ENCODE measurements at regions not wholly inside any gene's neighbourhood (a gene's known extent, or its start where the extent isn't known, plus 50 kb on each side); places are given as distances from the start of the nearest gene placed in this dataset.

- no peaks in the 10 kb centered on the region for H3K9me3 ChIP-seq
- no peaks in the 10 kb centered on the region for H3K4me1 ChIP-seq
- no peak overlapping the region for H3K9ac ChIP-seq (ENCODE audit: low read depth in 2 of 2, low read length in 2 of 2)
- H3K36me3 ChIP-seq = no peaks in the 10 kb centered on the region
- no peak overlapping the region for H3K4me3 ChIP-seq
- no peak overlapping the region for H3K27ac ChIP-seq
- H3K27me3 ChIP-seq = no peaks in the 10 kb centered on the region
- DNase-seq = no peak
- TF ChIP-seq, protein P1, sequence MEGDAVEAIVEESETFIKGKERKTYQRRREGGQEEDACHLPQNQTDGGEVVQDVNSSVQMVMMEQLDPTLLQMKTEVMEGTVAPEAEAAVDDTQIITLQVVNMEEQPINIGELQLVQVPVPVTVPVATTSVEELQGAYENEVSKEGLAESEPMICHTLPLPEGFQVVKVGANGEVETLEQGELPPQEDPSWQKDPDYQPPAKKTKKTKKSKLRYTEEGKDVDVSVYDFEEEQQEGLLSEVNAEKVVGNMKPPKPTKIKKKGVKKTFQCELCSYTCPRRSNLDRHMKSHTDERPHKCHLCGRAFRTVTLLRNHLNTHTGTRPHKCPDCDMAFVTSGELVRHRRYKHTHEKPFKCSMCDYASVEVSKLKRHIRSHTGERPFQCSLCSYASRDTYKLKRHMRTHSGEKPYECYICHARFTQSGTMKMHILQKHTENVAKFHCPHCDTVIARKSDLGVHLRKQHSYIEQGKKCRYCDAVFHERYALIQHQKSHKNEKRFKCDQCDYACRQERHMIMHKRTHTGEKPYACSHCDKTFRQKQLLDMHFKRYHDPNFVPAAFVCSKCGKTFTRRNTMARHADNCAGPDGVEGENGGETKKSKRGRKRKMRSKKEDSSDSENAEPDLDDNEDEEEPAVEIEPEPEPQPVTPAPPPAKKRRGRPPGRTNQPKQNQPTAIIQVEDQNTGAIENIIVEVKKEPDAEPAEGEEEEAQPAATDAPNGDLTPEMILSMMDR (IDR thresholded peaks at IDR 0.05) = no peak
- intact Hi-C loops (cut with DNase I) = no loop called here
Observed at GRCh38 chr11:95562196-95562921, 227.2 kb downstream of the FAM76B start.

DNA sequence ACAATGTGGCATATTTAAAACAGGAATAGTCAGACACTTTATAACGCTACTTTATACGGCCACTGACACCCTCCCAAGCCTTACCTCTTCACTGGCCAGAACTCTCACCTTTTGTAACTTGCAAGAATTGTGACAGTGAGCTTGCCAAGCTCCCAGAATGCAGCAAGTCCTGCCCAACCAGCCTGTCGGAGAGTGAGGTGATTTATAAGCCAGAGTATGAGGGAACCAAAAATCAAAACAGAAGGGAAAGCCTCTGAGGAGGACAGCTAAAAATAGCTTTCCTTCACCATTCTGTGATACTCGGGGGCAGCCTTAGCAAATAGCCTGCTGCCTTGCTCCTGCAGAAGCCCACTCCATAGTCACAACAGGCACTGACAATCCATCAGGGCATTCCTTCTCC is 229.7 kb downstream of the FAM76B start:
- H3K27ac ChIP-seq = no peak overlapping the region

DNA sequence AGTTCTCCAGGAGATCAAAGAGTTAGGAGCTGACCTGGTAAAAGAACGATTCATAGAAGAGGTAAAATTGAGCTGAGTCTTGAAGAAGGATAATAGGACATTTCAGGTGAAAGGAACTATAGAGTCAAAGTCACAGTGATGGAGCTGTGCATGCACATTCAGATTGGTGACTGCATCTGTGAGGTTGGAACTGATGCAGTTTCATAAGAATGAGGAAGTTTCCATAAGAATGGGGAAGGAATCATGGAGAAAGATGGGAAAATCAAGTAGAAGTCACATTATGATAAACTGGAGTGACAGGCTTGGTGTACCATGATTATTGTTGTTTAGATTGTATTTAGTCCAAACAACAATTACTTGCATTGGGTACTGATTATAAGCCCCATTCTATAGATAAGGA is 232.2 kb downstream of the FAM76B start:
- H3K4me1 ChIP-seq = no peaks in the 10 kb centered on the region
- intact Hi-C loops (cut with DNase I) = no loop called here
- TF ChIP-seq, protein P1 (IDR thresholded peaks at IDR 0.05) = no peak

More for the DNA sequence above, 229.7 kb downstream of the FAM76B start:
- Histone ChIP-seq H3K9ac (ENCODE audit: low read depth in 2 of 2, low read length in 2 of 2) (no peak overlapping the region), H3K4me1 (no peaks in the 10 kb centered on the region), H3K4me3 (no peak overlapping the region), H3K9me3 (no peaks in the 10 kb centered on the region), H3K27me3 (no peaks in the 10 kb centered on the region), H3K36me3 (no peaks in the 10 kb centered on the region)
- intact Hi-C loops (cut with DNase I) = no loop called here
- TF ChIP-seq, protein P1 (IDR thresholded peaks at IDR 0.05) = no peak
- no peak for DNase-seq

DNA sequence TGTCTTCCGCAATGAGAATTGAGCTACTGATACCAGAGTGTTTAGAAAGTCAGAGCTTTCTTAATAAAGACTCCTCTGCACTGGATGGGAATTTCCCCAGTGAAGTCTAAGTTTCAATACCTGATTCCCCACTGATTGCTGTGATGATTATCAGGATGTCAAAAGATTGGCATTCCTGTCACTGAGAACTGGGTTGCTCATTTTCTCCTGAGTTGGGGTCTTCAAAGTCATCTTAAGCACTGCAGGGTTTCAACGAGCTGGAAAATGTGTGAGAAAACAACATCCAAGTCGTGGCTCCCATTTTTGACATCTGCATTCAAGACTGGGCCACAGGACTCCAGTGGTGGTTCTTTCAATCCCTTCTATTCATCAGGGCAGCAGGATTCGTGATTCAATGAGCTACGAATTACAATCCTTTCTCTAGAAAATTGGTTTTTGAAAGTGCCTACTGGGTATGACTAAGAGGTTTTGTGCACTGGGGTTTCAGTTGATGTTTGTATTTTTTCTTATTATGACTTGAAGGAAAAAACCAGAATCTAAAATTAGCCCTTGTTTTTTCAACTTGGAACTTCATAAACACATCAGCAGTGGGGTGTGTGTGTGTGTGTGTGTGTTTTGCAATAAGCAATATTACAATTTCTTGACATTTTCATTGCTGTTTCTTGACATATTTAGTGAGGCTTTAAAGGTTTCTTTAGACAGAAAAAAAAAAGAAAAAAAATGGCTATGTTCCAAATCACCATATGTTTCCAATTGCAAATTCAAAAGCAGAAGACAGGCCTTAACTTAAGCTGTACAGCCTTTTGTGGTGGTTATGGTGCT is 233.0 kb downstream of the FAM76B start:
- H3K4me3 ChIP-seq = no peak overlapping the region
- no peaks in the 10 kb centered on the region for H3K27me3 ChIP-seq
- no peaks in the 10 kb centered on the region for H3K4me1 ChIP-seq
- H3K9me3 ChIP-seq = no peaks in the 10 kb centered on the region
- H3K36me3 ChIP-seq = no peaks in the 10 kb centered on the region
- TF ChIP-seq, protein P1 (IDR thresholded peaks at IDR 0.05) = no peak
- no peak for DNase-seq
- H3K27ac ChIP-seq = no peak overlapping the region
- intact Hi-C loops (cut with DNase I) = no loop called here
- H3K9ac ChIP-seq (ENCODE audit: low read depth in 2 of 2, low read length in 2 of 2) = no peak overlapping the region

More for the DNA sequence above, 232.2 kb downstream of the FAM76B start:
- Histone ChIP-seq H3K27ac (no peak overlapping the region), H3K36me3 (no peaks in the 10 kb centered on the region), H3K9me3 (no peaks in the 10 kb centered on the region), H3K4me3 (no peak overlapping the region), H3K27me3 (no peaks in the 10 kb centered on the region), H3K9ac (ENCODE audit: low read depth in 2 of 2, low read length in 2 of 2) (no peak overlapping the region)
- DNase-seq = no peak

DNA sequence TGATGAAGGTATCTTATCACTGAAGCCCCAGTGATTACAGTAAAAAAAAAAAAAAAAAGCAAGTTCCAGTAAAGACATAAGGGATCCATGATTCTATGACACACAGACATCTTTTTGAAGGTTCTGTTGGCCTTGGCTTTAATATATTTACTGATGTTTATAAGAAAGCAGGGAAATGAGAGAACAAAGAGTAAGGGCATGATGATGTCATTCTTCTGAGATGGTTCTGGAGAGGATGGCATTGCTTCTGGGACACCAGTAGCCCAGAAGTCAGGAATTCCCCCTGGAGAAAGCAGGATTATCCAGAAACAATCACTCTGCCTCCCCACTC is 233.6 kb downstream of the FAM76B start:
- DNase-seq = no peak
- H3K9me3 ChIP-seq = no peaks in the 10 kb centered on the region
- no peaks in the 10 kb centered on the region for H3K27me3 ChIP-seq

More for the DNA sequence above, 233.6 kb downstream of the FAM76B start:
- Histone ChIP-seq H3K4me3 (no peak overlapping the region), H3K27ac (no peak overlapping the region), H3K9ac (ENCODE audit: low read depth in 2 of 2, low read length in 2 of 2) (no peak overlapping the region), H3K4me1 (no peaks in the 10 kb centered on the region), H3K36me3 (no peaks in the 10 kb centered on the region)
- TF ChIP-seq, protein P1 (IDR thresholded peaks at IDR 0.05) = no peak
- intact Hi-C loops (cut with DNase I) = no loop called here

All from colonic mucosa (tissue), 4 donors.